Stimulated activated naive CD8-positive, alpha-beta T cell treated with anti-CD3 and anti-CD28 coated beads, Interleukin-15, Interleukin-2, amounts not matched to agents 100 U/mL and 50 U/mL, for 24 hours (primary cell): ENCODE measurements at regions not wholly inside any gene's neighbourhood (a gene's known extent, or its start where the extent isn't known, plus 50 kb on each side); places are given as distances from the start of the nearest gene placed in this dataset.
"Not testable (repeated sequence)": the region's sequence is repeated elsewhere in the genome, so short reads cannot be mapped to it uniquely, and the experiment has no call there.

Experiments used
- ATAC-seq: fragments of 150-1000 bp; cut with Tn5 transposase; one replicate; pipeline ENCODE4 v1.10.0; 2021
- DNase-seq: peaks from one replicate; pipeline ENCODE4 v3.0.0; 2021

DNA sequence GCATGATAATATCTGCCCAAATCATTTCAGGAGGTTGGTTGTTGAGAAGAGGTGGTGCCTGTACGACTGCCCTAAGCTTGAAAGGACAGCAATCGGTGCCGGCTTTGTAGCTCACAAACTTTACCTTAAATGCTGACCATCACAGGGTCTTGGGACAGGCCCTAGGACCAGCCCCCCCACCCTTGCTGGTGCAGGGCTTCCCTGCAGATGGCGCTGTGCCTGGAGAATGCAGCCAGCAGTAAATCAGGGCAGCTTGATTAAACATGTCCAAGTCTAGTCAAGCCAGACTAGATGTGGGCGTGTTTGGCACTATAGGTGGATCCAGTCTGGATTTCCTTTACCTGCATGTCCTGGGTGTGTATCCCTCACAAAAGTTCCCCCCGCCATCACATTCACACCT lies 135.5 kb upstream of the CRHR1 start:
- DNase-seq (no peak), ATAC-seq (no peak)

DNA sequence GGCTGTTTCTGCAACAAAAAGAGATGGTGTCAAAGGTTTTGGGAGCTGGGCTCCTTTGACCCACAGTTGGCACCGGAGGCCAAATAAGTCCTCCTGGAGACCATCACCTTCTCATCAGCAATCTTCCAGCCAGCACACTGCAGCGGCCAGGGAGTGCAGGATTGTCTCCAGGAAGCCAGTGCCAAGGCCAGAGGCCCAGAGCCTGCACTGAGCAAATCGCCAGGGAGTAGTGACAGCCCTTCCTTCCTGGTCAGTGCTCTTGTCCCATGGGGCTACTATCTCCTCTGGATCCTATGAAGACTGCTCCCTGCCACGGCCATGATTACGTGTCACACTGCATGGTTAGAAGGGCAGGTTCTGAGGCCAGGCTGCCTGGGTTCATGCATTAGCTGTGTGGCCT lies 134.3 kb upstream of the CRHR1 start:
- ATAC-seq (no peak), DNase-seq (no peak)

DNA sequence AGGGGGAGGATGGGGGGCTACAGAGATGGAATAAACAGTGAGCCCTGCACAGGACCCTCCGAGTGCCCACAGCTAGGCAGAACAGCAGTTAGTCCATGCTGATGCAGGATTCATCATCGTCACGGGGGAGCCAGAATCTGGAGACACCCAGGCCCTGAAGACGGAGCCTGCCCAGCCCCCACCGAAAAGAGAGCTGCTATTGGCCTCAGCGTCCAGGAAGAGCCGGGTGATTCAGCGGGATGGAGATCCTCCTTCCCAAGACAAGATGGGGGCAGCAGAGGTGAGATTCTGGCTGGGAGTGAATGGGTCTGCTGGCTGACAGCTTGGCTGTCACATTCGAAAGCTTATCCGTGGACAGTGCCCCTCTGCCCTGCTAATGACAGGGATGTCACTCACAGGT lies 133.6 kb upstream of the CRHR1 start:
- DNase-seq (no peak), ATAC-seq (no peak)

DNA sequence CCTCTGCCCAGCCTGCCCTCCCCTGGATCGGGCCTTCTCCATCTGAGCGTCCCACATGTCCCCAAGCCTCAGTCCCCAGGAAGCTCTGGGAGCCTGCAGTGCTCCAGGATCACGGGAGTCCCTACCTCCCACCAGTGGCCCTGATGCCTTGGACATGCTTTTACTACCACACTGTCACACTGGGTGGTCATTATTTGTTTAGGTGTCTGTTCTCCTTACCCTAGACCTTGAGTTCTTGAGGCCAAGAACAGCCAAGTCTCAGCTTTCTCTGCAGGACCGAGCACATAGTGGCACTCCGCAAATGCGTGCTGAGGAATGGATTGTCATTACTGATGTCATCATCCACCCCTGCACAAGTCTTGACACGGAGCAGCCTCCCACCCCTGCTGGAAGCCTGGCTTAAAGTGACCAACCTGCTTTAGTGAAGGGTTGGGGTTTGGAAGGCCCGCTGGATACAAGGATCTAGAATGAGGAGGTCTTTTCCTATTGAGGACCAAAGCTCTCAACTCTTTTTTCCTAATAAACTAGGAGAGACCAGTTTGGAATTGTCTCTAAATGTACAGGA lies 132.9 kb upstream of the CRHR1 start:
- no peak for ATAC-seq

DNA sequence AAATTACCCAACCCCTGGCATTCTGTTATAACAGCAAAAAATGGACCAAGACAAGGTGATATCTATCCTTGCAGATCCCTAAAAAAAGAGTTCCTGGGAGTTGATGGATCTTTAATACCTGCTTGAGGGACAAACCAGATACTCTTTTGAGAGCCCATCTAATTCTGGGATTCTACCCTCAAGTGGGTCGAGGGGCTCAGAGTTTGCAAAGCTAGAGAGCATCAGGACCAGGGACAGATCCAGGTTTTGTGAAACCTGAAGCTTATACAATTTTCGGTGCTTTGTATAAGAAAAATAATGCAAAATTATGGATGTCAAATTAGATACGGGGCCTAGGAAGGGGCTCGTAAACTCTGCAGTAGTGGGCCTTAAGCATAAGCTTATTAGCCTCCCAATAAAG lies 130.5 kb upstream of the CRHR1 start:
- DNase-seq, result no peak
- no peak for ATAC-seq

More for the DNA sequence above, 132.9 kb upstream of the CRHR1 start:
- DNase-seq, result no peak

DNA sequence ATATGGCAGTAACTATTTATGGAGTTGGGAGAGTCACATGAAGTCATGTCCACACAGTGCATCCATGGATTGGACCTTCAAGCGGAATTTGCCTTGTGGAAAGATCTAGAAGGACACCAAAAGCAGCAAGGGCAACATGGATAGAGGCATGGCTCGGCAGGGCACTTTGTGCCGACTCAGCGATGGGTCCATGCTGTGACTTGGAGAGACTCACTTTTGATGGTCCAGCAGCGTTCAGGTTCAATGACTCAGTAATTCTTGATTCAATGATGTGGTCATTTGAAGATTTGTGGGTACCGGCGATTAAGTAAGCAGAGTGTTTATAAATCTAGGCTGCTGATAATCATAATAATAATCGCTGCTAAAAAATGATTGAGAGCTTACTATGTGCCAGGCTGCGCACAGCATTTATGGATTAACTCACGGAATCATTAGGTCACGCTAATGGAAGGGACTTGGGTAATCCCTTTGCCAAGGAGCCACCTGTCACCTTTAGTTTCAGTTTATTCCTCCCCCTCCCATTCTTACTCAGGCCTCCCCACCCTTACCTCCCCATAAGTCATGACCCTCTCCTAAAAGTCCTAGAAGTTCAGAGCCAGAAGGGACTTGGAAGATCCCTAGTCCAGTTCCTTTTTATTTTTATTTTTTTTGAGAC lies 127.5 kb upstream of the CRHR1 start:
- ATAC-seq (no peak), DNase-seq (no peak)

DNA sequence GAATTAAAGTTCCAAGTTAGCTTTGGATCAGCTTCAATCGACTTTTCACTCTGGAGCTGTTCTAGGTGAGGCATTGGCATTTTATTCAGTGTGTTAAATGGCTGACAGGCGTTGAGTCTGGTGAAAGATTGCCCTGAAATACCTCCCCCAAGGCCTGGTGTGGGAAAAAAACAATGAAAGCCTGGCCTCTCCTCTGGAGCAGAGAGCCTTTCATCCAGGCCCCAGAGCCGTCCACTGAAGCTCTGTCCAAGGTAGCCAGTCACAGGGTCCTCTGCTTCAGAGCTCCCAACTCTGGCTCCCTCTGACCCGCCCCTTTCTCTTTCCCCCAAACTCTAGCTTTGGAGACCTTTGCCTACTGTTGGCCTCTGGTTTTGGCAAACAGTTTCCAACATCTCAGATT lies 123.6 kb upstream of the CRHR1 start:
- DNase-seq (no peak), ATAC-seq (no peak)

DNA sequence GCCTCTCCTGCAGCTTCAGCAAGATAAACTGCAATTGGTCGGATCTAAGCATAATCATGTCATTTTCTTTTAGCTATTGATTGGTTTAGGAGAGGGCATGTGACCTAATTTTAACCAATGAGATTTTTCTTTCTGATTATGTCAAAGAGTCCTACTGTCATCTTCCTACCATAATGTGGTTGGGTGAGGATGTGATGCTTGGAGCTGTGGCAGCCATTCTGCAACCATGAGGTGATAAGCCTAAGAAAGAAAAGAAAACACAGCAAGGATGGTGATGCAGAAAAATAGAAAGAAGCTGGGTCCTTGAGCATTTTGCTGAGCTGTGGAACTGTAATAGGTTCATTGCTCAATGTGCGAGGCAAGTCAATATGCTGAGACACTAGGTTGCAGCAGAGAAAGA lies 121.7 kb upstream of the CRHR1 start:
- ATAC-seq (no peak), DNase-seq (no peak)

DNA sequence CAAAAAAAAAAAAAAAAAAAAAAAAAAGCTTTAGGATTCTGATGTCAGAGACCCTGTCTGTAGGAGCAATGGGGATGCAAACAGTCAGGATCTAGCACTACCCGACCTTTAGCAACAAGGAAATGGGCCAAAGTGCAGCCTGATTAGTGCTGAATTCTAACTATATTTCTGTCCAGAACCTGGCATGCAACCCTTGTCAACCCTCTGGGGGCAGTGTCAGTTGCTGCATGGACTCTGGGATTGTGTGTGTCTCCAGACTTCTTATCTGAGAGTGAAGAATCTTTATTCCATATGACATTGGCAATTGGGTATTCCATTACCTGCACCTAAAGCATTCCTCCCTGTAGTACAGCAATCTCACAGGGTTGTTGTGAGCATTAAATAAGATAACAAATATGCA lies 120.3 kb upstream of the CRHR1 start:
- ATAC-seq (no peak), DNase-seq (no peak)

DNA sequence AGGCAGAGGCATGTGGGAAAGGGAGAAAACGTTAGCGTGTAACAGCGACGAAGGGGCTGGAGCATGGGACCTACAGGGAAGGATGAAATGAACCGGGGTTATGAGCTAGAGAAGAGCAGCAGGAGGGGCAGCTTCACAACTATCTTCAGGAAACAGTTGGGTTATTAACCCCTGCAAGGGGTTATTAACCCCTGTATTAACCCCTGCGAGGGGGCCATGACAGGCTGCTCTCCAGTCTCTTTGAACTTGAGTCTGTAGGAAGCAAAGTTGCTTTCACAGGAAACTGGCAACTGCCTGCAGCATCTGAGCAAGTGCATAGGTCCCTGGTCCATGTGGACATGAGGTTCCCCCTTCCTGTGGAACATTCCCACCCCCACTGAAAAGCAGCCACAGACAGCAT lies 119.2 kb upstream of the CRHR1 start:
- DNase-seq (no peak), ATAC-seq (no peak)

DNA sequence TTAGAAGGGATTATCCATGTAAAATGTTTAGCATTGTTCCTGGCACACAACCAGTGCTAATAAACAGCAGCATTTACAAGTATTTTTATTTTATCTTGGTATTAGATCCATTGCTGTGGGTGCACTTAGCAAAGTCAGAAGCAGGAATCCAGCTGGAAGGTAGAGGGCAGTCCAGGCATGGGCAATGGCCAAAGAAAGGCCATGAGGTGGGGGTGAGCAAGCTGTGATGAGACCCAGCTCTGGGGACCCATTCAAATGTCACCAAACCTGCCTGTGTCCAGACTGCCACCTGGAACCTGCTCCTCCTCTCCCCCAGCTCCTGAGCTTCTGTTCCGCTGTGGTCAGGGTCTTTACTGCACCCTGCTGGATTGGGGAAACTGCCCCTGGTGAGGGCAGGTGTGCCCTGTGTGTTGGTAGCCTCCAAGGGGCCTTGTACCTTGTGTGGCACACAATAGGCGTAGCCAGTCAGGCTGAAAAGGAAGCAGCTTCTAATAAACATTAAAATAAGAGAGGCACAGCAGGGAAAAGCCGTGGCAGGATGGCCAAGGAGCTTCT lies 118.0 kb upstream of the CRHR1 start:
- DNase-seq (no peak), ATAC-seq (no peak)

DNA sequence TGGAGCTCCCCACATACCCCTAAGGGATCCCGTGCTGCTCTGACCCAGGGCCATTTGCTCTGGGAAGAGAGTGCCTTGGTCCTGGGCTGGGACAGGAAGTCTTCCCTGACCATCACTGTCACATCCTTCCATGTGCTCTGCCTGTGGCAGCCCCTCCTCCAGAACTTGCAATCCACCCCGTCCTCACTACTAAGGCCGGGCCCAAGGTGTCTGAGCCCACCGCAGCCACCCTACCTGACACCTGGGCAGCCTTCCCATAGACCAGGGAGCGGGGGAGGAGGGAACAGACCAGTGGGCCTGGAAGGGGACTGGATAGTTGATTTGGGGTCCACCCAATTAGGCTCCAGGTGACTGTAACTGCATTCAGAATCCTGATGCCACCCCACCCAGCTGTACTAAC lies 117.5 kb upstream of the CRHR1 start:
- ATAC-seq (no peak), DNase-seq (no peak)

DNA sequence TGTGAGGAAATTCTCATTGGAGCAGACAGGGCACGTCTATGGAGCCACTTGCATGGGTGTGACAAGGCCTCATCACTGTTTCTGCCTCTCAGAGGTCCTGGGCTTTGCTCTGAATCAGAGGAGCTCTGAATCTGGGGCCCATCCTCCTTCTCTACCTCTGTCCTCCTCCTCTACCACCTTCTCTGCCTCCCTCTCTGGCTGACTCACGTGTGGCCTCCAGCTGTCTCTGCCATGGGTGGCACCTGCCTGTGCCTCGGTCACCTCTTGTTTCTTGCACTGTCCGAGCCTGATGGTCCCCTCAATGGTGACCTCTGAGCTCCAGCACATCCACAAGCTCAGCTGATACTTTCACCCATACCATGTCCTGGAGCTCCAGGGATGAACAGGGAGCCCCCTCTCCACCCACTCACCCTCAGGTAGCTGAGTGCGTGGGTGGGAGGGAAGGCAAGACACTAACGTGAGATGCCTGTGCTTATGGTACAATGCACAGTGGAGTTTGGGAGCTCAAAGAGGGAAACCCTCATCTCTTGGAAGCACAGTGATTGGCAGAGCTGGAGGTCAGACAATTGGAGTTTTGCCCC lies 116.4 kb upstream of the CRHR1 start:
- DNase-seq (no peak), ATAC-seq (no peak)

DNA sequence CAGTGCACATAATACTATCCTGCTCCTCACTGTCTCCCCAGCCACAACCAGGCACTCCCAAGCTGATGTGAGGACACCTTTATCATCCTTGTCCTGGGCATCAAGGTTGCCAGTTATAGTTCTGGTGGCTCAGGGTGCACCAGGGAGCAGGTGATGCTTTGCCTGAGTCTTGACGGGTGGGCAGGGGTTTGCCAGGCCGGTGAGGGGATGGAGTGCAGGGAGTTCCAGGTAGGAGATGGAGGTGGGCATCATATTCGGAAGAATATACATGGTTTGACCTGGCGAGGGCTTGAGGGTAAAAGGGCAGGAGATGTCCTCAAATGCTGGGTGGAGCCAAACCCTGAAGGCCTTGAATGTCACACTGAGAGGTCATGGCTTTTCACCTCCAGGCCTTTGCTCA lies 115.8 kb upstream of the CRHR1 start:
- ATAC-seq (no peak), DNase-seq (no peak)

DNA sequence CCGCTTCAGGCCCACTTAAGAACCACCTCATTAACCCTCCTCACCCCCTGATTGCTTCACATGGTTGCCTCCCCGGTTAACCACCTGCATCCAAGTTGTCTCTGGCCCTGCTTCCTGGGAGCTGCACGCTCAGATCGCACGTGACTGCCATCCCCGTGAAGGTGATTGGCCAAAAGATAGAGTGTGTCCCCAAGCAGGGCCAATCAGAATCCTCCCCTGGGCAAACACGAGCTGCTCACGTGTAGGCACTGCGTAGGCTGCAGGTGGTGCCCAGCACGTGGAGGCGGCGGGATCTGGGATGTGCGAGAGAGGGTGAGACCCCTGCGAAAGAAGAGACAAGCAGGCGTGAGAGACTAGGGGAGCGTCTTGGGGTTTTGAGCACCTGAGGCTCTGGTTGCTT lies 111.8 kb upstream of the CRHR1 start:
- DNase-seq (no peak), ATAC-seq (no peak)

DNA sequence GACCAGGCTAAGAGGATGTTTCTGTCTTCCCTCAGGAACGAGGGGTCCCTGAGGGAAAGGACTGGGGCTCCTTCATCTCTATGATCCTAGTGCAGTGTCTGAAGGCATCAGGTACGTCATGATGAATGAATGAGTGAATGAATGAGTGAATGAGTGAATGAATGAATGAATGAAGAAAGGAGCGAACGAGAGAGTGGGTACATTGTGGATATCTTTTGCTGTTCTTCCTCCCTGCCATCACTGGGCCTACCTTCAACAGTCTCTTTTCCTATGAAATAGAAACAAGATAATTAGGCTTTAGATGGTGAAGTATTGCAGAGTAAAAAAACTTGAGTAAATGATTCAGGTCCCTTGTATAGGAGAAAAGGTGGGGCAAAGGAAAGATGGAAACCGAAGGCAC lies 111.3 kb upstream of the CRHR1 start:
- ATAC-seq (no peak), DNase-seq (no peak)

DNA sequence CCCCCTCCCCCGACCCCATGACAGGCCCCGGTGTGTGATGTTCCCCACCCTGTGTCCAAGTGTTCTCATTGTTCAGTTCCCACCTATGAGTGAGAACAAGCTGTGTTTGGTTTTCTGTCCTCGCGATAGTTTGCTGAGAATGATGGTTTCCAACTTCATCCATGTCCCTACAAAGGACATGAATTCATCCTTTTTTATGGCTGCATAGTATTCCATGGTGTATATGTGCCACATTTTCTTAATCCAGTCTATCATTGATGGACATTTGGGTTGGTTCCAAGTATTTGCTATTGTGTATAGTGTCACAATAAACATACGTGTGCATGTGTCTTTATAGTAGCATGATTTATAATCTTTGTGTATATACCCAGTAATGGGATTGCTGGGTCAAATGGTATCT lies 110.4 kb upstream of the CRHR1 start:
- ATAC-seq, DNase-seq: not testable (repeated sequence)

DNA sequence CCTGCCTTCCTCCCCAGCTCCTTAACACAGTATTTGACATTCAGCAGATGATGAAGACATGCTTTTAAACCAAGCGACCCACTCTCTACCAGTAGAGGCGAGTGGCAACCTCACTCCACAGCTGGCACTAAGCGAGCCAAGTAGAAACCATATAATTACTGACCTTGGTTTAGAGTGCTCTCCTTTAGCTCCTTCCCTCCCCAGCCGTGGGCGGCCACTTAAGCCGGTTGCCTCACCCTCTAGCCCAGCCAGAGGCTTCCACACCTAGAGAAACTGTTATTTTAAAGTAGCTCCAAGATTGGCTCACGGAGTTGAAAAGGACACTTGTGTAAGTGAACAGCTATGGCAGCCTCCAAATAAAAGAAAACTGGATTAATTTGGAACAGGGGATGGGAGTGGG lies 109.1 kb upstream of the CRHR1 start:
- ATAC-seq, result no peak
- no peak for DNase-seq

DNA sequence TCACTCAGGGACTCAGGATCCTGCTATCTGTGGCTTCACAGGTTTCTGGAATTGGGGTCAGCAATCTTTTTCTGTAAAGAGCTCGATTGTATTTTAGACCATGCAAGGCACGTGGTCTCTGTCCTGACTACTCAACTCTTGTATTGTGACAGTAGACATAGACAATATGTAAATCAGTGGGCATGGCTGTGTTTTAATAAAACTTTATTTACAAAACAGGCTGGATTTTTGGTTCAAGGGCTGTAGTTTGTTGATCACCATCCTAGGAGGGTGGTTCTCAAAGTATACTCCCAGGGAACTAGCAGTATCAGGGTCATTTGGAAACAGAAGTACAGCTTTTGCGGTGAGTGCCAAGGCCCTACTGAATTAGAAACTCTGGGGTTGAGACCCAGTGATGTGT lies 108.2 kb upstream of the CRHR1 start:
- DNase-seq, result no peak
- no peak for ATAC-seq

DNA sequence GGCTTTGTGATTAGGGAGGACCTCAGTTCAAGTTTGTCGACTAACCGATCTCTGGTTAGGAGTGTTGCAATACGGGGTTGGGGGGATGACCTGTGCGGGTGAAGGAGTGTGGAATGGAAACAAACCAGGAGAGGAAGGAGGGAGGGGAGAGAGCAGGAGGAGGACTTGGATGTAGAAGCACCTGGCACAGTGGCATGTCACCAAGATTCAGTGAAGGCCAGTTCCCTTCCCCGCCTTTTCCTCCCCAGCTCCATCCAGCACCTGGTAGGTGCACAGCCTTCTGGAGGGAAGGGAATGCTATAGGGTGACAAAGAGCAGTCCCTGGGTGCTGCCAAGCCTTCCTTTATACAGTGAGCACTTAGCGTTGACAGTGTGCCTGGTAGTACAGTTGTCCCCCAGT lies 107.4 kb upstream of the CRHR1 start:
- DNase-seq, result no peak
- no peak for ATAC-seq

DNA sequence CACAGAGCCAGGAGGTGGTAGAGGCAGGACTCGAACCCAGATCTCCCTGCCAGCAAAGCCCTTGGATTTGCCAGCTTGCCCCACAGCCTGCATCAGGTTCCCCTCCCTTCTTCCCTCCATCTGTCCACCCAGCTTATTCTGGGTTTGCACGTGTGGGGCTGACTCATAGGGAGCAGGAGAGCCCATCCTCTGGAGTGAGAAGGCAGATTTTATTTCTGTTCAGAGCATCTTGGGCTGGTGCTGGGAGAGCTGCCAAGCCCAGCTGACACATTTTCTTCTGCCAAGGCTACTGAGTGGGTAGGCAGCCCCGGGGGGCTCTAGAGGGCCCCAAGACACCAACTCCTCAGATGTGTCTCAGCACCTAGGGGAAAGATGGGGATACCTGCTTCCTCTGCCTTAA lies 106.3 kb upstream of the CRHR1 start:
- DNase-seq (no peak), ATAC-seq (no peak)

DNA sequence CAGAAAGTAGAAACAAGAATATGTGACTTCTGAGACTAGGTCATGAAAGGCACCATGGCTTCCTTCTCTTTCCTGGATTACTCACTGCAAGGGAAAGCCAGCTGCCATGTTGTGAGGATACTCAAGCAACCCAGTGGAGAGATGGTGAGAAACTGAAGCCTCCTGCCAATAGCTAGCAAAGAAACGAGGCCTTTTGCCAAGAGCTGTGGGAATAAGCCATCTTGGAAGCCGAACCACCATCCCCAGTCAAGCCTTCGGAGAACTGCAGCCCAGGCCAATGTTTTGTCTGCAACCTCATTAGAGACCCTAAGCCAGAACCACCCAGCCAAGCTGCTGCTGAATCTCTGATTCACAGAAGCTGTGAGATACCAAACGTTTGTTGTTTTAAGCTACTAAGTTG lies 104.7 kb upstream of the CRHR1 start:
- no peak for ATAC-seq
- no peak for DNase-seq

DNA sequence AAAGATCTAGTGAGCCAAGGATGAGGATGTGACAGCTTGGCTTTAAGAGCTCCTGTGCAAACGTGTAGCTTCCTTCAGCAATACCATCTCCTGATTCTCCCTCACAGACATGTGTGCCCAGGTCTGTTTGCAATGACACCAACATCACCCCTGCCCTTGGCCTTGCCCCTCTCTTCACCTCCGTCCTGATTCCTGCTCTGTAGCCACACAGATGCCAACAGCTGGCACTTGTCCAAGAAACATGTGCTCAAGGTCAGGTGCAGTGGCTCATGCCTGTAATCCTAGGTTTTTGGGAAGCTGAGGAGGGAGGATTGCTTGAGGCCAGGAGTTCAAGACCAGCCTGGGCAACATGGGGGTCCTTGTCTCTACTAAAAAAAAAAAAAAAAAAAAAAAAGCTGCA lies 103.8 kb upstream of the CRHR1 start:
- DNase-seq, result no peak
- no peak for ATAC-seq

DNA sequence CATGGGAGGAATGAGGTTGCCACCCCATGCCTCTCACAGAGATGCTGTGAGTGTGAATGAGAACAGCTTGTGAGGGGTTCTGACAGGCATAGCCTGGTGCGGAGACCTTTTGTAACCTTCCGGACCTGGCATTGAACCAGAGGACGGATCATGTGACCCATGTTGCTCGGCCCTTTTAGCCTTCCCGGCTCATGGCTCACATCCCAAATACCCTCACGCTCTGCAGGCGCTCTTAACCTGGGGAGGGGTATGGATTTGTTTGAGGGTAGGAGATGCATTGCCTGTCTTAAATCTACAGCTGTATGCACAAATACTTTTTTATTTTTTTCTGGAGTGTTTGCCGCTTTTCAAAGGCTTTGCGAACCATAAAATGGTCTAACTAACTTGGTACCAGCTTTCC lies 102.4 kb upstream of the CRHR1 start:
- ATAC-seq, result no peak
- no peak for DNase-seq
